Panc1 (cell line): ENCODE measurements at regions not wholly inside any gene's neighbourhood (a gene's known extent, or its start where the extent isn't known, plus 50 kb on each side); places are given as distances from the start of the nearest gene placed in this dataset.

ENCODE experiments used
- ATAC-seq: fragments of 200-7000 bp; cut with Tn5 transposase; 2 replicates; pipeline ENCODE4 v1.9.1; 2020; ENCODE audit warnings: mild to moderate bottlenecking, moderate library complexity
- BruUV-seq: library from RNA; stranded (reverse); fragments of 400-500 nt; replicated peaks from 2 replicates; lab custom pipeline; 2021; lab: Mats Ljungman, UMichigan
- CTCF ChIA-PET: fragments of 300-600 bp; sonication (Branson Sonifier 250); formaldehyde crosslinking; loops from one replicate; lab custom pipeline; 2022; ENCODE audit warnings: antibody characterized with exemption; lab: Charles Lee
- POLR2A ChIA-PET: fragments of 300-600 bp; sonication (Branson Sonifier 250); formaldehyde crosslinking; loops from one replicate; lab custom pipeline; 2022; ENCODE audit warnings: antibody characterized with exemption; lab: Charles Lee
- DNase-seq: peaks from one replicate; pipeline ENCODE4 v3.0.0-alpha.2; 2010; ENCODE audit warnings: low read depth, low spot score
- H3K27ac ChIP-seq: 2 replicates; pipeline ENCODE4 v1.5.1; 2011; ENCODE audit warnings: mild to moderate bottlenecking, low read length, inconsistent platforms
- H3K27me3 ChIP-seq: fragments of 200-500 bp; sonication (Bioruptor generic); 2 replicates; pipeline ENCODE4 v1.6.0; 2014; ENCODE audit warnings: low read length, inconsistent platforms; ENCODE audit not compliant: control insufficient read depth, insufficient read depth
- H3K36me3 ChIP-seq: fragments of 200-500 bp; sonication (Bioruptor generic); 2 replicates; pipeline ENCODE4 v1.5.1; 2014; ENCODE audit warnings: inconsistent platforms, mild to moderate bottlenecking, low read length, moderate library complexity; ENCODE audit not compliant: control insufficient read depth, insufficient read depth
- H3K4me1 ChIP-seq: 2 replicates; pipeline ENCODE4 v1.5.1; 2011; ENCODE audit warnings: inconsistent platforms, mild to moderate bottlenecking, low read length, moderate library complexity; ENCODE audit not compliant: control insufficient read depth, insufficient read depth
- H3K4me3 ChIP-seq, 2 experiments: 2 replicates each; pipeline ENCODE4 v1.5.1; 2011 to 2012; ENCODE audit warnings: low read depth in 2 of 2, low read length in 2 of 2, mild to moderate bottlenecking in 2 of 2, inconsistent platforms in 1 of 2, moderate library complexity in 1 of 2
- H3K9me3 ChIP-seq: fragments of 200-500 bp; sonication (Bioruptor generic); 2 replicates; pipeline ENCODE4 v1.5.1; 2014; ENCODE audit warnings: low read depth, mild to moderate bottlenecking, inconsistent platforms, low read length, moderate library complexity; ENCODE audit not compliant: control insufficient read depth, insufficient read depth
- POLR2AphosphoS5 ChIP-seq: IDR thresholded peaks from 2 replicates; pipeline ENCODE4 v1.6.1; 2012; ENCODE audit warnings: mild to moderate bottlenecking, low read depth, low read length, moderate library complexity
- REST ChIP-seq, 2 experiments: IDR thresholded peaks; 2 replicates each; pipeline ENCODE4 v1.6.1; 2011 to 2012; ENCODE audit warnings: low read depth in 2 of 2, control low read depth in 1 of 2, low read length in 1 of 2, mild to moderate bottlenecking in 1 of 2, moderate library complexity in 1 of 2; ENCODE audit not compliant: insufficient read depth in 1 of 2
- SIN3A ChIP-seq: IDR thresholded peaks from 2 replicates; pipeline ENCODE4 v1.6.1; 2012; ENCODE audit warnings: low read depth, mild to moderate bottlenecking, low read length, moderate library complexity, borderline replicate concordance; ENCODE audit not compliant: insufficient read depth
- TCF7L2 ChIP-seq: IDR thresholded peaks from 2 replicates; pipeline ENCODE4 v1.6.1; 2011; ENCODE audit warnings: mild to moderate bottlenecking, low read depth, low read length, inconsistent platforms
- in situ Hi-C: cut with HindIII; loops from 2 replicates; pipeline ENCODE4 v1.10.0; 2016; ENCODE audit warnings: low sequenced_read_pairs, low pct_unique_long_range_greater_than_20kb
- intact Hi-C: fragments of 100-400 bp; cut with micrococcal nuclease; formaldehyde crosslinking; loops from one replicate; pipeline ENCODE4 v1.10.0; 2022; ENCODE audit not compliant: unreplicated experiment
- TF ChIP-seq, protein P1 (sequence below): fragments of 450-650 bp; IDR thresholded peaks from 2 replicates; pipeline ENCODE4 v1.5.1; 2017; ENCODE audit warnings: mild to moderate bottlenecking

- BruUV-seq: no TSS peak
- H3K9me3 ChIP-seq: no peaks in the 10 kb centered on the region
- POLR2A ChIA-PET: no interaction called here
- in situ Hi-C loops (no loop called here), intact Hi-C loops (no loop called here)
- no peaks in the 10 kb centered on the region for H3K27me3 ChIP-seq
- no peak overlapping the region for H3K4me3 ChIP-seq
- ATAC-seq: no peak
- H3K4me1 ChIP-seq: no peaks in the 10 kb centered on the region
- H3K36me3 ChIP-seq: no peaks in the 10 kb centered on the region
- CTCF ChIA-PET: no interaction called here
- H3K27ac ChIP-seq: no peak overlapping the region
- DNase-seq: no peak
- TF ChIP-seq, protein P1, sequence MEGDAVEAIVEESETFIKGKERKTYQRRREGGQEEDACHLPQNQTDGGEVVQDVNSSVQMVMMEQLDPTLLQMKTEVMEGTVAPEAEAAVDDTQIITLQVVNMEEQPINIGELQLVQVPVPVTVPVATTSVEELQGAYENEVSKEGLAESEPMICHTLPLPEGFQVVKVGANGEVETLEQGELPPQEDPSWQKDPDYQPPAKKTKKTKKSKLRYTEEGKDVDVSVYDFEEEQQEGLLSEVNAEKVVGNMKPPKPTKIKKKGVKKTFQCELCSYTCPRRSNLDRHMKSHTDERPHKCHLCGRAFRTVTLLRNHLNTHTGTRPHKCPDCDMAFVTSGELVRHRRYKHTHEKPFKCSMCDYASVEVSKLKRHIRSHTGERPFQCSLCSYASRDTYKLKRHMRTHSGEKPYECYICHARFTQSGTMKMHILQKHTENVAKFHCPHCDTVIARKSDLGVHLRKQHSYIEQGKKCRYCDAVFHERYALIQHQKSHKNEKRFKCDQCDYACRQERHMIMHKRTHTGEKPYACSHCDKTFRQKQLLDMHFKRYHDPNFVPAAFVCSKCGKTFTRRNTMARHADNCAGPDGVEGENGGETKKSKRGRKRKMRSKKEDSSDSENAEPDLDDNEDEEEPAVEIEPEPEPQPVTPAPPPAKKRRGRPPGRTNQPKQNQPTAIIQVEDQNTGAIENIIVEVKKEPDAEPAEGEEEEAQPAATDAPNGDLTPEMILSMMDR: no peak
- no peak for TF ChIP-seq REST (IDR thresholded peaks at IDR 0.05; ENCODE audit: insufficient read depth in 1 of 2, low read depth in 2 of 2, low read length in 1 of 2)
- no peak for TF ChIP-seq POLR2AphosphoS5
- no peak for TF ChIP-seq SIN3A
- no peak for TF ChIP-seq TCF7L2
These were observed 614.0 kb downstream of the SLC4A3 start for GRCh38 chr2:220241423-220241822.

DNA sequence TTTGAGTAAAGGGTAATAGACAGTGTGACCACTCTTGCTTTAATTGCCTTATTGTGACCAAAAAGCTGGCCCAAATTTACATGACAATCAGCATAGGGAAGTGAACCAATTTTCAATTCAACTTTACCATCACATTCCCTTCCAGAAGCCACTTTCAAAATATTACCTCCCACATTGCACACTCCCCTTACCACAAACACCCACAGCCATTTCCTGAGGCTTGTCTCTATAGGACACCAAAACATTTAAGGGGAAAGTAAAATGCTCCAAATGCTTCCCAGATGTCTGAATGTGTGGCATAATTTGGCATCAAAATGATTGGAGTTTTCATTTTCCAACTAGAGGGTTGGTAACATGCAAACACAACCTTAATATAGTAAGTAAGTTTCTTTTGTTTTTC, 616.1 kb downstream of the SLC4A3 start:
- in situ Hi-C loops: no loop called here
- CTCF ChIA-PET: no interaction called here
- H3K4me3 ChIP-seq: no peak overlapping the region
- POLR2A ChIA-PET: no interaction called here
- no peaks in the 10 kb centered on the region for H3K36me3 ChIP-seq
- BruUV-seq: no TSS peak
- DNase-seq (no peak), ATAC-seq (no peak)
- H3K4me1 ChIP-seq: no peaks in the 10 kb centered on the region
- intact Hi-C loops: no loop called here
- TF ChIP-seq SIN3A (no peak), REST (IDR thresholded peaks at IDR 0.05; ENCODE audit: insufficient read depth in 1 of 2, low read depth in 2 of 2, low read length in 1 of 2) (no peak), TCF7L2 (no peak), POLR2AphosphoS5 (no peak)
- TF ChIP-seq, protein P1: no peak
- no peaks in the 10 kb centered on the region for H3K9me3 ChIP-seq
- H3K27ac ChIP-seq: no peak overlapping the region
- H3K27me3 ChIP-seq: no peaks in the 10 kb centered on the region
